ENCODE measurements at regions not wholly inside any gene's neighbourhood (a gene's known extent, or its start where the extent isn't known, plus 50 kb on each side); places are given as distances from the start of the nearest gene placed in this dataset.

DNA sequence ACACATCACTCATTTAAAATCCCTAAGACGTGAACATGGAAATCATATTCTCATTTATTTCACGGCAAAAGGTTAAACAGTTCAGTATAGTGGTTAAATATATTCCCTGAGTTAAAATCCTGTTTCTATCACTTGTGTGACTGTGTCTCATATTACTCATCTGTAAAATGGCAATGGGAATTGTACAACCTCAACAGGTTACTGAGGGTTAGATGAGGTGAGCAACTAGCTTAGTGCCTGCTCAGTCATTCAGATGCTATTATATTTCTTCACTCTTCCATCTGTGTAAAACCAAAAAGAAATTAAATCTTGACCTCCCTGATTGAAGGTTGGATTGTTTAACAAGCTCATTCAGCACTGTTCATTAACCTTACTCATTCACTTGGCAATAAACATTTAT lies 212.4 kb upstream of the STK17B start:
- H3K4me3 ChIP-seq (ENCODE audit: low read depth, low read length) = no peak overlapping the region
- TF ChIP-seq, protein P1, sequence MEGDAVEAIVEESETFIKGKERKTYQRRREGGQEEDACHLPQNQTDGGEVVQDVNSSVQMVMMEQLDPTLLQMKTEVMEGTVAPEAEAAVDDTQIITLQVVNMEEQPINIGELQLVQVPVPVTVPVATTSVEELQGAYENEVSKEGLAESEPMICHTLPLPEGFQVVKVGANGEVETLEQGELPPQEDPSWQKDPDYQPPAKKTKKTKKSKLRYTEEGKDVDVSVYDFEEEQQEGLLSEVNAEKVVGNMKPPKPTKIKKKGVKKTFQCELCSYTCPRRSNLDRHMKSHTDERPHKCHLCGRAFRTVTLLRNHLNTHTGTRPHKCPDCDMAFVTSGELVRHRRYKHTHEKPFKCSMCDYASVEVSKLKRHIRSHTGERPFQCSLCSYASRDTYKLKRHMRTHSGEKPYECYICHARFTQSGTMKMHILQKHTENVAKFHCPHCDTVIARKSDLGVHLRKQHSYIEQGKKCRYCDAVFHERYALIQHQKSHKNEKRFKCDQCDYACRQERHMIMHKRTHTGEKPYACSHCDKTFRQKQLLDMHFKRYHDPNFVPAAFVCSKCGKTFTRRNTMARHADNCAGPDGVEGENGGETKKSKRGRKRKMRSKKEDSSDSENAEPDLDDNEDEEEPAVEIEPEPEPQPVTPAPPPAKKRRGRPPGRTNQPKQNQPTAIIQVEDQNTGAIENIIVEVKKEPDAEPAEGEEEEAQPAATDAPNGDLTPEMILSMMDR (IDR thresholded peaks at IDR 0.05; ENCODE audit: borderline replicate concordance, insufficient read depth, low read depth, low read length) = no peak

DNA sequence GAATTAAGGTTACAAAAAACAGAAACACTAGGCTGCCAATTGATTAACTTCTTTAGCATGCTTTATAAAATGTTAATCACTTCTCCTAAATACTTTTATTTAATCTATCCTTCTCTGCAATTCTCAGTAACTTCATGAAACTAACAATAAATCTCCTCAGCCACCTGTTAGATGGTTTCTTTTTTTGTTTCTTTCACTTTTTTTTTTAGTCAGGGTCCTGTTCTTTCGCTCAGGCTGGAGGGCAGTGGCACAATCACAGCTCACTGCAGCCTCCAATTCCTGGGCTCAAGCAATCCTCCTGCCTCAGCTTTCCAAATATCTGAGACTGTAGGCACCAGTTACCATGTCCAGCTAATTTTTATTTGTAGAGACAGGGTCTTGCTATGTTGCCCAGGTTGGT lies 213.4 kb upstream of the STK17B start:
- TF ChIP-seq, protein P1 (IDR thresholded peaks at IDR 0.05; ENCODE audit: borderline replicate concordance, insufficient read depth, low read depth, low read length) = no peak

DNA sequence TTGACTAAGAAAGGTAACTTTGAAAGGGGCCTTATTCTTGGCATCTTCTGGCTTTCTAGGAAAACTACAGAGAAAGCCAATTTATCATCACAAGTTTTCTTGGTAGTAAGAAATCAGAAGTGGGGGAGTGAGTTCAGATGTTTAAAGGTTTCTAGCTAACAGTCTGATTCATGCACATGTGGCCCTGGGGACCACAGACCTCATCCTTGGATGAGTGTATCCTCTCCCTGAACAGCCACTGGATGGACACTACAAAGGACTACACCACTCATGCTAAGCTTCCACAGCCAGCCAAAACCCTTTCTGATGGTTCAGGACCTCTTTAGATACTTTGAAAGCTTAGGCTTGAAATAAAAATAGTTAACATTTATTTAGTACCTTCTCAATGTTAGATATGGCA lies 218.3 kb upstream of the STK17B start:
- no peak overlapping the region for H3K4me3 ChIP-seq (ENCODE audit: low read depth, low read length)
- TF ChIP-seq, protein P1 (IDR thresholded peaks at IDR 0.05; ENCODE audit: borderline replicate concordance, insufficient read depth, low read depth, low read length) = no peak

More for the DNA sequence above, 213.4 kb upstream of the STK17B start:
- H3K4me3 ChIP-seq (ENCODE audit: low read depth, low read length) = no peak overlapping the region

DNA sequence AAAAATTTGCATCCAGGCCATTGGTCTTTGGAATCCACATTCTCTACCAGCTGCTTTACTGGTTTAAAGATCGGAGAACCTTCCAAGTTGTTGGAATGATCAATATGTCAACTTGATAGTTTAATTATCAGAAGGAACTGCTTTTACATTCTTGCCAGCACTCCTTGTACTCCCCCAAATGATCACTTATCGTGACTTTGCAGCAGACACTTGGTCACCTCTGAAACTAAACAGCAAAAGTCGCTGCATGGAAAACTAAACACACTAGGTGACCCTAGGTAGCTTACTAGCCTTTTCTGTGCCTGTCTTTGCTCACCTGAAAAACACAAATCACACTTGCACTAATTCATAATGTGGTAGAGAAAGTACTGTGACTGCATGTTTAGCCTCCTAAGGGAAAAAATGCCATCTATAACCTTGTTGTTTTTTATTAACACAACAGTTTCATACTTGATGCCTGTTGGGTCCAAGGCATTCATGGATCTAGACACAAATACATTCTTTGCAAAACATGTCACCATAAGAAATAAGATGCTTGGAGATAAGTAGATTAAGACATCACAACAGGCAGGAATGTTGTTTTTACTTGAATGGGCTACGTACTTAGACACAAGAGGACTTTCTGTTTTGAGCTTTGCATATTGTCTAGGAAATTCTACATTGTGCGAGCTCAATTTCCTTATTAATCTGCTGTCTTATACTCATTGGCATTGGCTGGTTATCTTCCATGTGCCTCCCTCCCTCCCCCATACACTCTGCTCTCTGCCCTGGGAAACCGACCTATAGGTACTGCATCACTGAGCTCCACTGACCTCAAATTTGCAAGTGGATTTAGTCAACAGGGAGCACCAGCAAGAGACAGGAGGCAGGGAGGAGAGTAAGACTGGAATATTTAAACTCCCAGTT lies 219.1 kb upstream of the STK17B start:
- TF ChIP-seq, protein P1 (IDR thresholded peaks at IDR 0.05; ENCODE audit: borderline replicate concordance, insufficient read depth, low read depth, low read length) = no peak
- H3K4me3 ChIP-seq (ENCODE audit: low read depth, low read length) = no peak overlapping the region

DNA sequence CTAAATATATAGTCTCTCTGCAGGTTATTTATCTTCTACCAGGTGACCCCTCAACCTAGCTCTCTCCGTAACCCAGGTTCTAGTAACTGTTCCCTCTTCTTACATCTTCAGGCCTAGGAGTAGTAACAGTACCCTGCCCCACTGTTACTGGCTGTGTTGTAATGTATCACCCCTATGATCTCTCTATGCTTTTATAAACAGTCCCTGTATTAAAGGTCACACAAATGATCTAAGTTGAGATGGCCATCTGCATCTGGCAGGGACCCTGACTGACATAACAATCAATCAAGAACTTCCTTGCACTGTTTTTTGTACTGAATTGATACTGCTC lies 219.7 kb upstream of the STK17B start:
- TF ChIP-seq, protein P1 (IDR thresholded peaks at IDR 0.05; ENCODE audit: borderline replicate concordance, insufficient read depth, low read depth, low read length) = no peak
- H3K4me3 ChIP-seq (ENCODE audit: low read depth, low read length) = no peak overlapping the region

DNA sequence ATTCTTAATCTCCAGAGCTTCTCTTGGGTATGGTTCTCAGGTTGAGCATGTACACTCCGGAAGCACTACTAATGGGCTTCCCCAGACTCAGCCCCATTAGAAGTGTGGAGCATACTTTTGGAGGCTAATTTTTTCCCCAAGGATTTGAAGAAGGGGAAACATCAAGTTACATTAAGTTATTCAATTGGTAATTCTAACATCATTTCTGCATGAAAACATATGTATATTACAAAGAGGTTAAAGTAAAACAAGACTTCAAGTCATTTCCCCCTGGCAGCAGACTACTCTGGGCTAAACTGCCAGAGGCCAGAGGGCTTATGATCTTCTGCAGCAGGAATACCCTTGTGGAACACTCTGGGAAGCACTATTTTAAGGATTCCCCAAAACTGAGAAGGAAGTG lies 227.7 kb upstream of the STK17B start:
- TF ChIP-seq, protein P1 (IDR thresholded peaks at IDR 0.05; ENCODE audit: borderline replicate concordance, insufficient read depth, low read depth, low read length) = no peak
- H3K4me3 ChIP-seq (ENCODE audit: low read depth, low read length) = no peak overlapping the region
